Thyroid gland (tissue), 4 donors: ENCODE measurements at regions not wholly inside any gene's neighbourhood (a gene's known extent, or its start where the extent isn't known, plus 50 kb on each side); places are given as distances from the start of the nearest gene placed in this dataset.

Experiments
- DNase-seq, 2 donors: peaks; one replicate each; pipeline ENCODE4 v3.0.0-alpha.2; 2019
- H3K27ac ChIP-seq, 3 donors: fragments of 200-600 bp; sonication (generic); 1 replicate in 2 of 3; 2 replicates in 1 of 3; pipeline ENCODE4 v1.5.1; 2016 to 2019; ENCODE audit warnings: mild to moderate bottlenecking in 1 of 3, moderate library complexity in 1 of 3
- H3K27me3 ChIP-seq: fragments of 200-600 bp; sonication (generic); one replicate; pipeline ENCODE4 v1.5.1; 2019
- H3K36me3 ChIP-seq, 2 donors: fragments of 200-600 bp; sonication (generic); one replicate each; pipeline ENCODE4 v1.5.1; 2016 to 2019
- H3K4me1 ChIP-seq, 2 donors: fragments of 200-600 bp; sonication (generic); one replicate each; pipeline ENCODE4 v1.5.1; 2017 to 2019
- H3K4me3 ChIP-seq, 3 donors: fragments of 200-600 bp; sonication (generic); replicated peaks in 1 of 3; 1 replicate in 2 of 3; 2 replicates in 1 of 3; pipeline ENCODE4 v1.5.1; 2016; ENCODE audit warnings: mild to moderate bottlenecking in 1 of 3
- H3K9me3 ChIP-seq: fragments of 200-600 bp; sonication (generic); one replicate; pipeline ENCODE4 v1.5.1; 2017
- POLR2A ChIP-seq, 2 donors: fragments of 450-650 bp; IDR thresholded peaks; one replicate each; pipeline ENCODE4 v1.6.1; 2017; ENCODE audit warnings: antibody characterized with exemption in 2 of 2, mild to moderate bottlenecking in 2 of 2, moderate library complexity in 1 of 2
- WGBS, 2 donors: methylation state at CpG; one replicate each; pipeline ENCODE4 v1.1.5; 2017; 5-methylcytosine and 5-hydroxymethylcytosine counted together
- intact Hi-C: fragments of 100-400 bp; cut with DNase I; formaldehyde crosslinking; loops from one replicate; pipeline ENCODE4 v1.15.1; 2023
- TF ChIP-seq, protein P1 (sequence below), 6 experiments: fragments of 200-600 bp in 3 of 6; fragments of 450-650 bp in 3 of 6; sonication (generic) in 3 of 6; IDR thresholded peaks; one replicate each; pipeline ENCODE4 v1.5.1; 2016 to 2019; ENCODE audit warnings: antibody characterized with exemption in 6 of 6, mild to moderate bottlenecking in 2 of 6, inconsistent platforms in 1 of 6, moderate library complexity in 1 of 6

DNA sequence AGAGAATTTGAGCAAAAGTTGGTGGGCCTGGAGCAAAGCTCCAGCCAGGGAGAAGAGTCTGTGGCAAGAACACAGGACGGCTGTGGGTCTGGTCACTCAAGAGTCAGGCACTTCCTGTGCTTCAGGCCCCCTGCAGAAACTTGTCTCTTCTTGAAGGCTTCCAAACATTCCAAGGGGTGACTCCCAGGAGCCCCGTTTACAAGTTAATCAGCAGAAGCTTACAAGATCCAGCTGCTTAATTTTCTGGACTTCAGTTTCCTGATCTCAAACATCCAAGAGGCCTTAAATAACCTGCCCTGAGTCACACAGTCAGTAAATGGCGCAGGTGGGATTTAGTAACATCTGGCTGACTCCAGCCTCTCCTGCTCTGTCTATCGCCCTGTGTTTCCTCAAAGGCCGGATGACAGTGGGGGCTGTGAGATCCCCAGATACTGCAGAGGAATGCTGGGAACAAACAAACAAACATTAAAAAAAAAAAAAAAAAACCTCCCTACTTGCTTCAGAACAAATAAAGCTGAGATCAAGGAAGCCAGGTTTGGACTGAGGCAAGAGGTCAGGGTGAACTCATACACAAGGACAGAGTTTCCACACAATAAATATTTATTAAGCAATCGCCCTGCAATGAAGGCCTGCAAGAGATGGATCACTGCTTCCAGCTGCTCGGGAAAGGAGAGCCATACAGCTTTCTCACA lies 175.4 kb upstream of the RFC3 start:
- 60 to 73% methylated on average over 7 of the region's 7 CpGs for WGBS, 2 donors
- Histone ChIP-seq H3K9me3 (no peaks in the 10 kb centered on the region), H3K4me3 (no peak overlapping the region), H3K27ac (peak overlapping the region in 1 of 3 donors; percentile 15), H3K4me1 (no peaks in the 10 kb centered on the region), H3K27me3 (no peaks in the 10 kb centered on the region), H3K36me3 (no peaks in the 10 kb centered on the region)
- TF ChIP-seq, protein P1, sequence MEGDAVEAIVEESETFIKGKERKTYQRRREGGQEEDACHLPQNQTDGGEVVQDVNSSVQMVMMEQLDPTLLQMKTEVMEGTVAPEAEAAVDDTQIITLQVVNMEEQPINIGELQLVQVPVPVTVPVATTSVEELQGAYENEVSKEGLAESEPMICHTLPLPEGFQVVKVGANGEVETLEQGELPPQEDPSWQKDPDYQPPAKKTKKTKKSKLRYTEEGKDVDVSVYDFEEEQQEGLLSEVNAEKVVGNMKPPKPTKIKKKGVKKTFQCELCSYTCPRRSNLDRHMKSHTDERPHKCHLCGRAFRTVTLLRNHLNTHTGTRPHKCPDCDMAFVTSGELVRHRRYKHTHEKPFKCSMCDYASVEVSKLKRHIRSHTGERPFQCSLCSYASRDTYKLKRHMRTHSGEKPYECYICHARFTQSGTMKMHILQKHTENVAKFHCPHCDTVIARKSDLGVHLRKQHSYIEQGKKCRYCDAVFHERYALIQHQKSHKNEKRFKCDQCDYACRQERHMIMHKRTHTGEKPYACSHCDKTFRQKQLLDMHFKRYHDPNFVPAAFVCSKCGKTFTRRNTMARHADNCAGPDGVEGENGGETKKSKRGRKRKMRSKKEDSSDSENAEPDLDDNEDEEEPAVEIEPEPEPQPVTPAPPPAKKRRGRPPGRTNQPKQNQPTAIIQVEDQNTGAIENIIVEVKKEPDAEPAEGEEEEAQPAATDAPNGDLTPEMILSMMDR (IDR thresholded peaks at IDR 0.05), result no peak
- TF ChIP-seq POLR2A (IDR thresholded peaks at IDR 0.05), result no peak
- intact Hi-C loops, result no loop called here
- no peak for DNase-seq

DNA sequence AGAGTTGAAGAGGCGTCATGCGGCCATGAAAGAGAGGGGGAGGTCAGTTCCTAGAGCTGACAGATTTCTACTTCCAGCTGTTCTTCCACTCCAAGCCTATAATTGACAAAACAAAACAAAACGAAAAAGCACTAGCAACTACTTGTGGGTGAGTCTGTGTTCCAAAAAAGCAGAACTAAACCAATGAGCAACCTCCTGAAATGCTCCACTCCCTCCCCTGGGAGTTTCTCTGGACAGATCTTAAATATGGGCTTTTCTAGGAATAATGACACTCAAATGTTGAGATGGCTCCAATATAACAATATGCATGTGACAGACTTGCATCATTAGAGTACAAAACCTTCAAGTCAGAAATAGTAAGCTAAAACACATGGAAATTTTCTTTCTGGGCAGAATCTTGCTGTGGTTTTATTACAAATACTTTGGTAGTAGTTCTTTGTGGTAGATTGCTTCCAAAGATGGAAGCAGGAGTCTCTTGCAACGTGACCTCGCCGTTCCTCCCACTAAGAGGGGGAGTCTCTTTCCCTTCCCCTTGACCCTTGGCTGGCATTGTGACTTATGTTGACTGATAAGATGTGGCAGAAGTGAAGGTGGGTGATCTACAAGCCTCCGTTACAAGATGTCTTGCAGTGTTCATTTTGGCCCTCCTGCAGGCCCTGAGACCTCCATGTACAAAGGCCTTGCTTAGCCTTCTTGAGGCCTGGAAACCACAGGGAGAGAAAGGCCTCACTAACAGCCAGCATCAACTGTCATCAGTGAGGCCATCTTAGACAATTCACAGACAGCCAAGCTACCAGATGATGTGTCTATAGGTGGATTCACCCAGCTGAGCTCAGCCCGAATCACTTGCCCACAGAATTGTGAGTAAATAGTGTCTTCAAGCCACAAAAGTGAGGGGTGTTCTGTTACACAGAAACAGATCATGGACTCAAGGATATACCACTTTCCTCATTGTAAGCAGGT lies 173.1 kb upstream of the RFC3 start:
- Histone ChIP-seq H3K27ac (peak overlapping the region in 2 of 3 donors; percentile 16 to 25), H3K4me1 (no peaks in the 10 kb centered on the region), H3K27me3 (no peaks in the 10 kb centered on the region), H3K4me3 (no peak overlapping the region), H3K36me3 (no peaks in the 10 kb centered on the region), H3K9me3 (no peaks in the 10 kb centered on the region)
- intact Hi-C loops, result no loop called here
- WGBS, 2 donors, result 64 to 69% methylated on average over 8 of the region's 8 CpGs
- no peak for DNase-seq
- TF ChIP-seq, protein P1 (IDR thresholded peaks at IDR 0.05), result no peak
- TF ChIP-seq POLR2A (IDR thresholded peaks at IDR 0.05), result no peak

DNA sequence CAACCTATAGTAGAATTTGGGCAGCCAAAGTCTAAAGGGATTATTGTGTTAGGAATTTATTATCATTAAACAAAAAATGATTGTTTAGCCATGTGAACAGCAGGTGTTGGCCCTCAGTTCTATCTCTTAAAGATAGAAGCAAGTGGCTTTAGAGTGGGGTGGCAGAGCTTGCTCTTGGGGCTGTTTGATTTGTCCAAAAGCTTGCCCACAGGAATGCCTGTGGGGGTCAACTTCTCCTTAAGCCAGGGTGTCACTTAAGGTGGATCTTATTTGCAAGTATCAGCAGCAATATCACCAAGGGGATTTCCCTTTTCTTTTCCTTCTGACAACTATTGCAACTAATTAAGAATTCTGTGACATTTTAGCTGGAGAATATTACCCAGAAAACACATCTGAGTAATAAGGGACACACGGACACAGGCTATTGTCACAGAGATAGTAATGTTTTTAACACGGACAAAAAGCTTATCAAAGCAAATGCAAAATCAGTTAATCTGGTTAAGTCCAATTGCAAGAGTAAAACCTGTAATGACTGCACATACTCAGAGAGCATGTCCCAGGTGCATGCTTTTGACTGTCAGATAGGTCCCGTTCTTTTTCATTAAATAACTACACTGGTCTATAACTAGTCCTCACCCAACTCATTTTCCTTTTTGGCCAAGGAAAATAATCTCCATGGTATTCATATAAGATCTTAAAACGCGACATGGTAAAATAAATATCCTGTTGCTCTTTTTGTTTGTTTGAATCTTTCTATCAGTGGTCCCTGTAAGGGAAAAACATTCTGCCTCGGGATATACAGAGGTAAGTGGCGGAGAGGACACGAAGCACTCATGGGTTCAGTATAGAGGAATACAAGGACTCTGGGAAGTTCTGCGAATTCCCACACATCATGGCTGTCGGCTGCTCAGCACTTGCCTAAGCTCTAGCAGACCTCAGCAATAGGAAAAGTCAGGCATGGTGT lies 172.1 kb upstream of the RFC3 start:
- intact Hi-C loops, result no loop called here
- peak overlapping the region in 1 of 3 donors; percentile 25 for H3K27ac ChIP-seq
- no peaks in the 10 kb centered on the region for H3K36me3 ChIP-seq
- TF ChIP-seq POLR2A (IDR thresholded peaks at IDR 0.05), result no peak
- WGBS, 2 donors, result 87 to 89% methylated on average over 10 of the region's 10 CpGs
- no peak for DNase-seq
- H3K4me1 ChIP-seq, result no peaks in the 10 kb centered on the region
- no peak overlapping the region for H3K4me3 ChIP-seq
- H3K27me3 ChIP-seq, result no peaks in the 10 kb centered on the region
- H3K9me3 ChIP-seq, result no peaks in the 10 kb centered on the region

DNA sequence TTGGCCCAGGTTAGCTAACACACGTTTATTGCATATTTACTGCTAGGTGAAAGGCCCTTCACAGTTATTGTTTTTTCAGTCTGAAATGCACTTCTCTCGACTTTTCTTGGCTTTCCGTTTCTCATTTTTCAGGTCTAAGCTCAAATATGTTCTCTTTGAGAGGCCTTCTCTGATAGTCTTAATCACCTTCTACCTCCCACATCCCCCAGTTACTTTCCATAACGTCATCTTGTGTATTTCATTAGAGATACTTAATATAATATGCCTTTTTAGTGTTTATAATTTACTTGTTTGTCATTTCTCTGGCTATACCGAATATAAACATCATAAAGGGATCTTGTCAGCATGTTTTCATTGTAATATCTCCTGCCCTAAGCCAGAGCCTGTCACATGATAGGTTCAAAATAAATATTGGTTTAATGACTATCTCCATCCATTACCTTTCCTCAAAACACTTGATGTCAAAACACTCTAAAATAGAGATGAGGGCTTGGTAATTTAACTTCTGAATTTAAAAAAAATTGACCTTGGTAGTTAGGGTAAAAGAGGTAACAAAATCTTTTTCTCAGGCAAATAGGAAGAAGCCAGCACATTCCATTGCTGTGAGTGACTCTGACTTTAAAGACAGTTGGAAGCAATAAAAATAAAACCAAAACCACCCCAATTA lies 168.6 kb upstream of the RFC3 start:
- H3K27me3 ChIP-seq, result no peaks in the 10 kb centered on the region
- H3K4me3 ChIP-seq, result no peak overlapping the region
- H3K9me3 ChIP-seq, result no peaks in the 10 kb centered on the region
- H3K36me3 ChIP-seq, result no peaks in the 10 kb centered on the region
- WGBS, 2 donors, result 71 to 75% methylated on average over 5 of the region's 5 CpGs
- DNase-seq, result no peak
- H3K27ac ChIP-seq, result no peak overlapping the region
- no peak for TF ChIP-seq POLR2A (IDR thresholded peaks at IDR 0.05)
- TF ChIP-seq, protein P1 (IDR thresholded peaks at IDR 0.05), result no peak
- intact Hi-C loops, result no loop called here
- H3K4me1 ChIP-seq, result no peaks in the 10 kb centered on the region

DNA sequence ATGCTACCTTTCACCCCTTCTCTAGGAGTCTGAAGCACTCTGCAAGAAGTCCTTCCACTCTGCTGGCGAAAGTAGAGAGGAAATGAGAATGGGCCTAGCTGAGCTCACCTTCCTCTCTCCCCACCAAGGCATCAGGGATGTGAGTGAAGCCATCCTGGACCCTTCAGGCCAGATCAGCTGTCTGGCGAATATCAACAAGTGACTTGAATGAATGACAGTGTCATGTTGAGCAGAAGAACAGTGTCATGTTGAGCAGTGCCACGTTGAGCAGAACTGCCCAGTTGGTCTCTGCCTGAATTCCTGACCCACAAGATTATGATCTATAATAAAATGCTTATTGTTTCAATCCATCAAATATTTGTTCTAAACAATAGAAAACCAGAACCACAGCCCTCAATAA lies 166.2 kb upstream of the RFC3 start:
- DNase-seq, result no peak
- intact Hi-C loops, result no loop called here
- Histone ChIP-seq H3K4me1 (no peaks in the 10 kb centered on the region), H3K27ac (no peak overlapping the region), H3K27me3 (no peaks in the 10 kb centered on the region), H3K4me3 (no peak overlapping the region), H3K9me3 (no peaks in the 10 kb centered on the region), H3K36me3 (no peaks in the 10 kb centered on the region)
- TF ChIP-seq POLR2A (IDR thresholded peaks at IDR 0.05), result no peak
- TF ChIP-seq, protein P1 (IDR thresholded peaks at IDR 0.05), result no peak
- WGBS, 2 donors, result 87 to 94% methylated on average over 3 of the region's 3 CpGs
